DOHH2 (cell line): ENCODE measurements at regions not wholly inside any gene's neighbourhood (a gene's known extent, or its start where the extent isn't known, plus 50 kb on each side); places are given as distances from the start of the nearest gene placed in this dataset.

Experiments
- CTCF ChIP-seq: fragments of 200-600 bp; sonication (generic); IDR thresholded peaks from one replicate; pipeline ENCODE4 v1.5.1; 2014; ENCODE audit warnings: antibody characterized with exemption, mild to moderate bottlenecking, low read depth, low read length; ENCODE audit not compliant: poor library complexity, severe bottlenecking
- EZH2phosphoT487 ChIP-seq: fragments of 200-600 bp; sonication (generic); IDR thresholded peaks from 2 replicates; pipeline ENCODE4 v1.6.1; 2017; ENCODE audit warnings: borderline replicate concordance, mild to moderate bottlenecking, antibody characterized with exemption, low read length, moderate library complexity, mixed read lengths

DNA sequence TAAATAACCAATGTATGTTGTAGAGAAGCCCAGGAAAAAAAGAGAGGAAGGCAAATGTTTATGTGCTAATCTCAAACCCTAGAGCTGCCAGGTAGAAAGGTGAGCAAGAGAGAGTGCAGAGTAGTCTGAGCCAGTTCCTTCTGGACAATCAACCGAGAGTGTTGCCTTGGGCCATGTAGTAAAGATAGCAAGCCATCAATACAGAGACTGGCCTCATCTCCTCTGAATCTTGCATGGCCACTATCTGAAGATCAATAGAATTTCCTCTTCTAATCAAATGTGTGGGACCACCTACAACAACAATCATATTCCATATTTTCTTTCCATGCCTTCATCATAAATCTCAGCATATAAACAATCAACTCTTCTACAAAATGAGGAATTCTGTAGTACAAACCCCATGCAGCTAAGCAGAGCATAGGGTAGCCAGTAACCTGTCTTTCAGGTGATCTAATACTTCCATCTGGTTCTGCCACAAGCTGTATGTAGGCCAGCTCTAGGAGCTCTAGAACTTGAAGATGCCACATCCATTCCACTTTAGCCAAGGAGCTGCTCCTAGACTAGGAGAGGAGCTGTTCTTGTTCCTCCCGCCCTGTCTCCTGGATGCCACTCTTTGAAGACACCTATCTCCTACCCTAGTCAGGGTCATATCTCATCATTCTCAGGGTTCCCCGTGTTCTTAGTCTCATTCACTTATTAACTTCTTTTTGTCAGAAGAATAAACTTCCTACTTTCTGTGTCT lies 75.8 kb upstream of the SLC38A4 start:
- TF ChIP-seq CTCF: no peak
- no peak for TF ChIP-seq EZH2phosphoT487
